Panc1 (cell line): ENCODE measurements at regions not wholly inside any gene's neighbourhood (a gene's known extent, or its start where the extent isn't known, plus 50 kb on each side); places are given as distances from the start of the nearest gene placed in this dataset.

ENCODE experiments used
- ATAC-seq: fragments of 200-7000 bp; cut with Tn5 transposase; 2 replicates; pipeline ENCODE4 v1.9.1; 2020; ENCODE audit warnings: mild to moderate bottlenecking, moderate library complexity
- BruUV-seq: library from RNA; stranded (reverse); fragments of 400-500 nt; replicated peaks from 2 replicates; lab custom pipeline; 2021; lab: Mats Ljungman, UMichigan
- CTCF ChIA-PET: fragments of 300-600 bp; sonication (Branson Sonifier 250); formaldehyde crosslinking; loops from one replicate; lab custom pipeline; 2022; ENCODE audit warnings: antibody characterized with exemption; lab: Charles Lee
- POLR2A ChIA-PET: fragments of 300-600 bp; sonication (Branson Sonifier 250); formaldehyde crosslinking; loops from one replicate; lab custom pipeline; 2022; ENCODE audit warnings: antibody characterized with exemption; lab: Charles Lee
- DNase-seq: peaks from one replicate; pipeline ENCODE4 v3.0.0-alpha.2; 2010; ENCODE audit warnings: low read depth, low spot score
- H3K27ac ChIP-seq: 2 replicates; pipeline ENCODE4 v1.5.1; 2011; ENCODE audit warnings: mild to moderate bottlenecking, low read length, inconsistent platforms
- H3K27me3 ChIP-seq: fragments of 200-500 bp; sonication (Bioruptor generic); 2 replicates; pipeline ENCODE4 v1.6.0; 2014; ENCODE audit warnings: low read length, inconsistent platforms; ENCODE audit not compliant: control insufficient read depth, insufficient read depth
- H3K36me3 ChIP-seq: fragments of 200-500 bp; sonication (Bioruptor generic); 2 replicates; pipeline ENCODE4 v1.5.1; 2014; ENCODE audit warnings: inconsistent platforms, mild to moderate bottlenecking, low read length, moderate library complexity; ENCODE audit not compliant: control insufficient read depth, insufficient read depth
- H3K4me1 ChIP-seq: 2 replicates; pipeline ENCODE4 v1.5.1; 2011; ENCODE audit warnings: inconsistent platforms, mild to moderate bottlenecking, low read length, moderate library complexity; ENCODE audit not compliant: control insufficient read depth, insufficient read depth
- H3K4me3 ChIP-seq, 2 experiments: 2 replicates each; pipeline ENCODE4 v1.5.1; 2011 to 2012; ENCODE audit warnings: low read depth in 2 of 2, low read length in 2 of 2, mild to moderate bottlenecking in 2 of 2, inconsistent platforms in 1 of 2, moderate library complexity in 1 of 2
- H3K9me3 ChIP-seq: fragments of 200-500 bp; sonication (Bioruptor generic); 2 replicates; pipeline ENCODE4 v1.5.1; 2014; ENCODE audit warnings: low read depth, mild to moderate bottlenecking, inconsistent platforms, low read length, moderate library complexity; ENCODE audit not compliant: control insufficient read depth, insufficient read depth
- CTCF ChIP-seq: fragments of 450-650 bp; IDR thresholded peaks from 2 replicates; pipeline ENCODE4 v1.5.1; 2017; ENCODE audit warnings: mild to moderate bottlenecking
- POLR2AphosphoS5 ChIP-seq: IDR thresholded peaks from 2 replicates; pipeline ENCODE4 v1.6.1; 2012; ENCODE audit warnings: mild to moderate bottlenecking, low read depth, low read length, moderate library complexity
- REST ChIP-seq, 2 experiments: IDR thresholded peaks; 2 replicates each; pipeline ENCODE4 v1.6.1; 2011 to 2012; ENCODE audit warnings: low read depth in 2 of 2, control low read depth in 1 of 2, low read length in 1 of 2, mild to moderate bottlenecking in 1 of 2, moderate library complexity in 1 of 2; ENCODE audit not compliant: insufficient read depth in 1 of 2
- SIN3A ChIP-seq: IDR thresholded peaks from 2 replicates; pipeline ENCODE4 v1.6.1; 2012; ENCODE audit warnings: low read depth, mild to moderate bottlenecking, low read length, moderate library complexity, borderline replicate concordance; ENCODE audit not compliant: insufficient read depth
- TCF7L2 ChIP-seq: IDR thresholded peaks from 2 replicates; pipeline ENCODE4 v1.6.1; 2011; ENCODE audit warnings: mild to moderate bottlenecking, low read depth, low read length, inconsistent platforms
- in situ Hi-C: cut with HindIII; loops from 2 replicates; pipeline ENCODE4 v1.10.0; 2016; ENCODE audit warnings: low sequenced_read_pairs, low pct_unique_long_range_greater_than_20kb
- intact Hi-C: fragments of 100-400 bp; cut with micrococcal nuclease; formaldehyde crosslinking; loops from one replicate; pipeline ENCODE4 v1.10.0; 2022; ENCODE audit not compliant: unreplicated experiment

GRCh38 chr1:56179543-56179942 is 399.8 kb downstream of the PLPP3 start:
- no peaks in the 10 kb centered on the region for H3K27me3 ChIP-seq
- no peaks in the 10 kb centered on the region for H3K9me3 ChIP-seq
- no TSS peak for BruUV-seq
- H3K4me1 ChIP-seq, result no peaks in the 10 kb centered on the region
- in situ Hi-C loops, result no loop called here
- ATAC-seq, result no peak
- intact Hi-C loops, result no loop called here
- H3K36me3 ChIP-seq, result no peaks in the 10 kb centered on the region
- POLR2A ChIA-PET, result no interaction called here
- no peak overlapping the region for H3K27ac ChIP-seq
- TF ChIP-seq SIN3A (no peak), REST (IDR thresholded peaks at IDR 0.05; ENCODE audit: insufficient read depth in 1 of 2, low read depth in 2 of 2, low read length in 1 of 2) (no peak), TCF7L2 (no peak), CTCF (no peak), POLR2AphosphoS5 (no peak)
- no peak overlapping the region for H3K4me3 ChIP-seq
- CTCF ChIA-PET, result no interaction called here
- DNase-seq, result no peak

- Histone ChIP-seq H3K36me3 (no peaks in the 10 kb centered on the region), H3K4me3 (no peak overlapping the region), H3K9me3 (no peaks in the 10 kb centered on the region), H3K27me3 (no peaks in the 10 kb centered on the region), H3K27ac (no peak overlapping the region), H3K4me1 (no peaks in the 10 kb centered on the region)
- ChIA-PET POLR2A (no interaction called here), CTCF (no interaction called here)
- in situ Hi-C loops (no loop called here), intact Hi-C loops (no loop called here)
- no peak for ATAC-seq
- no peak for DNase-seq
- TF ChIP-seq SIN3A (no peak), TCF7L2 (no peak), POLR2AphosphoS5 (no peak), REST (IDR thresholded peaks at IDR 0.05; ENCODE audit: insufficient read depth in 1 of 2, low read depth in 2 of 2, low read length in 1 of 2) (no peak), CTCF (no peak)
- BruUV-seq, result no TSS peak
Observed at GRCh38 chr1:56175211-56175610, 404.2 kb downstream of the PLPP3 start.
